ENCODE measurements at regions not wholly inside any gene's neighbourhood (a gene's known extent, or its start where the extent isn't known, plus 50 kb on each side); places are given as distances from the start of the nearest gene placed in this dataset.
"Not testable (repeated sequence)": the region's sequence is repeated elsewhere in the genome, so short reads cannot be mapped to it uniquely, and the experiment has no call there.

GRCh38 chrX:147228153-147228552, 413.6 kb upstream of the CXorf51A start:
- no peak for TF ChIP-seq CTCF (IDR thresholded peaks at IDR 0.05; ENCODE audit: insufficient read depth, low read length, severe bottlenecking)
- FAIRE-seq (no peak), DNase-seq (ENCODE audit: low read depth) (no peak)
- Histone ChIP-seq H3K4me3 (ENCODE audit: low read depth, low read length) (no peak overlapping the region), H3K36me3 (ENCODE audit: control insufficient read depth, insufficient read depth, low read length) (no peaks in the 10 kb centered on the region), H3K27me3 (ENCODE audit: control insufficient read depth, insufficient read depth, low read length) (no peaks in the 10 kb centered on the region)

GRCh38 chrX:147226801-147227200, 412.3 kb upstream of the CXorf51A start:
- DNase-seq (ENCODE audit: low read depth) (no peak), FAIRE-seq (no peak)
- Histone ChIP-seq H3K4me3 (ENCODE audit: low read depth, low read length) (no peak overlapping the region), H3K27me3 (ENCODE audit: control insufficient read depth, insufficient read depth, low read length) (no peaks in the 10 kb centered on the region), H3K36me3 (ENCODE audit: control insufficient read depth, insufficient read depth, low read length) (no peaks in the 10 kb centered on the region)
- TF ChIP-seq CTCF (IDR thresholded peaks at IDR 0.05; ENCODE audit: insufficient read depth, low read length, severe bottlenecking) = no peak

- no peak for TF ChIP-seq CTCF (IDR thresholded peaks at IDR 0.05; ENCODE audit: insufficient read depth, low read length, severe bottlenecking)
- H3K4me3 ChIP-seq (ENCODE audit: low read depth, low read length) = no peak overlapping the region
- H3K36me3 ChIP-seq (ENCODE audit: control insufficient read depth, insufficient read depth, low read length) = no peaks in the 10 kb centered on the region
- no peak for FAIRE-seq
- no peaks in the 10 kb centered on the region for H3K27me3 ChIP-seq (ENCODE audit: control insufficient read depth, insufficient read depth, low read length)
- DNase-seq (ENCODE audit: low read depth) = no peak
Measured at GRCh38 chrX:147217334-147217733, 402.8 kb upstream of the CXorf51A start.

- FAIRE-seq; H3K27me3 ChIP-seq (ENCODE audit: control insufficient read depth, insufficient read depth, low read length); DNase-seq (ENCODE audit: low read depth); H3K36me3 ChIP-seq (ENCODE audit: control insufficient read depth, insufficient read depth, low read length); H3K4me3 ChIP-seq (ENCODE audit: low read depth, low read length): not testable (repeated sequence)
Measured at GRCh38 chrX:147200494-147200893, 385.9 kb upstream of the CXorf51A start.

GRCh38 chrX:147191361-147191760, 376.8 kb upstream of the CXorf51A start:
- FAIRE-seq (no peak), DNase-seq (ENCODE audit: low read depth) (no peak)
- no peaks in the 10 kb centered on the region for H3K36me3 ChIP-seq (ENCODE audit: control insufficient read depth, insufficient read depth, low read length)
- TF ChIP-seq CTCF (IDR thresholded peaks at IDR 0.05; ENCODE audit: insufficient read depth, low read length, severe bottlenecking) = no peak
- H3K4me3 ChIP-seq (ENCODE audit: low read depth, low read length) = no peak overlapping the region
- no peaks in the 10 kb centered on the region for H3K27me3 ChIP-seq (ENCODE audit: control insufficient read depth, insufficient read depth, low read length)

- no peak for FAIRE-seq
- no peak for DNase-seq (ENCODE audit: low read depth)
- Histone ChIP-seq H3K4me3 (ENCODE audit: low read depth, low read length) (no peak overlapping the region), H3K27me3 (ENCODE audit: control insufficient read depth, insufficient read depth, low read length) (no peaks in the 10 kb centered on the region), H3K36me3 (ENCODE audit: control insufficient read depth, insufficient read depth, low read length) (no peaks in the 10 kb centered on the region)
- no peak for TF ChIP-seq CTCF (IDR thresholded peaks at IDR 0.05; ENCODE audit: insufficient read depth, low read length, severe bottlenecking)
Measured at GRCh38 chrX:147183161-147183560, 368.6 kb upstream of the CXorf51A start.
